ENCODE measurements at regions not wholly inside any gene's neighbourhood (a gene's known extent, or its start where the extent isn't known, plus 50 kb on each side); places are given as distances from the start of the nearest gene placed in this dataset.

GRCh38 chr5:133794771-133795415 lies 173.5 kb downstream of the C5orf15 start:
- DNase-seq: peak in 1 of 14 donors; percentile 21

- DNase-seq: no peak
Measured at GRCh38 chr5:133793756-133794465, 174.5 kb downstream of the C5orf15 start.

DNA sequence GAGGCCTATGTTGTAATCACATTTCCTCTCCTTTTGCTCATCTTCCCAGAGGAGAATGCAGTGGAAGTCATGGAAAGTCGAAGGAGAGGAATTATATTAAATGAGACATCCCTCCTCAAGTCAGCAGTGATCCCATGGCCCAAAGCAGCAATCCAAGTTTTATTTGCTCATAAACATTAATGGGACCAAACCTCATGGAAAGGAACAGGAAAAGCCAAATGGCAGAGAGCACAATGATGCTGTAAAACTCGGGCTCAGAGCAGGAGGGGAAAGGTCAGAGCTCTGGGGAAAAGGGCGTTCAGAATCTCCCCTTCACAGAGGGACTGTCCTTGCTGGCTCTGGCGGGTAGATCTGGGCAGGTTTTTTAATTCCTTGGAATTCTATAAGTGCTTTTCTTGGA lies 175.8 kb downstream of the C5orf15 start:
- DNase-seq: no peak

- DNase-seq: no peak
Measured at GRCh38 chr5:133792024-133792423, 176.4 kb downstream of the C5orf15 start.

DNA sequence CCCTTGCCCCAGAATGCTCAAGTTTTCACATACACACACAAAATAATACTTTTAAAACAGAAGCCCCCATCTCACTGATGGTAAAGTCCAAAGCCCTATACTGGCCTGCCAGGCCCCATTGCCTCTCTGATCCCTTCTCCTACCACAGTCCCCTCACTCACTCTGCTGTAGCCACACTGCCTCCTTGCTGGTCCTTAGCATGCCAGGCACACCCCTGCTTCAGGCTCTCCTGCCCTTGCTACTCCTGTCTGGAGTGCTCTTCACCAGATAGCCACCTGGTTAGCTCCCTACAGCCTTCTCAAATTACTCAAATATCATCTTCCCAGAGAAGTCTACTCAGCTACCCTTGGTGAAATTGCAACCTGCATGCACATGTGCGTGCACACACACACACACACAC lies 177.5 kb downstream of the C5orf15 start:
- no peak for DNase-seq

DNA sequence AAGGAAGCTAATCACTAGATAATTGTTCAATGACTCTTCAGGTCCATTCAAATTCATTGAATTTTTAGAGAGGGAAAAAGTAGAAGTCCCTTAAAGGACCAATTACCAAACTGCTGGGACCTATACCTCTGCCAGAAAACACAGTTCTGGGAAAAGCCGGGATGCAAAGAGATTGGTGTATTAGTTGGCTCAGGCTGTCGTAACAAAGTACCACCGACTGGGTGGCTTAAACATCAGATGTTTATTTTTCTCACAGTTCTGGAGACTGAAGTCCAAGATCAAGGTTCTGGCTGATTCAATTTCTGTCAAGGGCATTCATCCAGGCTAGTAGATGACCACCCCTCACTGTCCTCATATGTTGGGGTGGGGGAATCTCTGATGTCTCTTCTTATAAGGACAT lies 177.1 kb upstream of the FSTL4 start:
- no peak for DNase-seq

- no peak for DNase-seq
Measured at GRCh38 chr5:133788121-133788520, 175.8 kb upstream of the FSTL4 start.

GRCh38 chr5:133786420-133786819 lies 174.1 kb upstream of the FSTL4 start:
- no peak for DNase-seq

- no peak for DNase-seq
Measured at GRCh38 chr5:133785182-133785581, 172.8 kb upstream of the FSTL4 start.

DNA sequence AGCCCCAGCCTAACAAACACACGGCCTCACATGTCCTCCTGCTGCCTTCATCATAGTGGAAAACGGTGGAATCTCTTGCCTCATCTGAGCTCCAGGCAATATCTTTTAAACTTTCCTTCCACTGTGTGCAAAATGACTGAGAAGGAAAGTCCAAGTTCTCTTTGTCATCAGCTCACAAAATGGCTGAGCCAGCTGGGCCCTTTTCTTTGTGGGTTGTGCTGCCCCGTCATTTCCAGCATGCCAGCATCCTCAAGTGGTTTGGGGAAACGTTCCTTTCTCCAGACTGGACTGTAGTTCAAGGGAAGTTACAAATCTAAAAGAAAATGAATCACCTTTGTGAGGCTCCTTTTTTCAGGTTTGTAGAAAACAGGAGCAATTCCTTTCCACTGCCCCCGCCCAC lies 171.1 kb upstream of the FSTL4 start:
- no peak for DNase-seq

- DNase-seq: no peak
Measured at GRCh38 chr5:133782736-133783135, 170.4 kb upstream of the FSTL4 start.

GRCh38 chr5:133781436-133782225 lies 169.3 kb upstream of the FSTL4 start:
- DNase-seq: no peak

DNA sequence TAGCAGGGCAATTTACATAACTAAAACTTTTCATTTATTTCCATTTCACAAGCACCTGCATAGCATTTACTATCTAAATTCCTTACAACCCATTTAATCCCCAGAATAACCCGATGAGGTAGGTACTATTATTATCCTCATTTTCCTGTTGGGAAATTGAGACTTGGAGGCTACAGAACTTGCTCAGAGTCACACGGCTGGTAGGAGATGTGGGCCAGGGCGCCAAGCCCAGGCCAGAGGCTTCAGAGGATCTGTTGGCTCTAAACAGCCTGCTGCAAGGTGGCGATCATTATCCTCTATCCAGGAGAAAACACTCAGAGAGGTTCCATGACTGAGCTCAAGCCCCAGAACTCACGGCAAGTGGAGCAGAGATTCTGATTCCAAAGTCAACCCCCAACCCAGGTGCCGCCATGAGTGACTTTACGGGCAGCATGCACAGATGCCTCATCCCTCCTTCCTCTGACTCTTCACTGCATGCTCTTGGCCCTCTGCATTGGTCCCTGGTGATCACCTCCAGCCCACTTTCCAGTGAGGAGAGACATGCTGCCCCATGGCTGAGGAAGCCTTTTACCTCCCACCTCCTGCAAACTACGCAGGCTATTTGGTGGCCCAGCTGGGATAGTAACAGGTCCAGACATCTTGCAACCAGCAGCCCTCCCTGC lies 168.4 kb upstream of the FSTL4 start:
- no peak for DNase-seq

GRCh38 chr5:133779828-133780475 lies 167.6 kb upstream of the FSTL4 start:
- no peak for DNase-seq

GRCh38 chr5:133778636-133779035 lies 166.3 kb upstream of the FSTL4 start:
- DNase-seq: no peak

GRCh38 chr5:133777951-133778350 lies 165.6 kb upstream of the FSTL4 start:
- no peak for DNase-seq

GRCh38 chr5:133775584-133776304 lies 163.4 kb upstream of the FSTL4 start:
- DNase-seq: no peak

DNA sequence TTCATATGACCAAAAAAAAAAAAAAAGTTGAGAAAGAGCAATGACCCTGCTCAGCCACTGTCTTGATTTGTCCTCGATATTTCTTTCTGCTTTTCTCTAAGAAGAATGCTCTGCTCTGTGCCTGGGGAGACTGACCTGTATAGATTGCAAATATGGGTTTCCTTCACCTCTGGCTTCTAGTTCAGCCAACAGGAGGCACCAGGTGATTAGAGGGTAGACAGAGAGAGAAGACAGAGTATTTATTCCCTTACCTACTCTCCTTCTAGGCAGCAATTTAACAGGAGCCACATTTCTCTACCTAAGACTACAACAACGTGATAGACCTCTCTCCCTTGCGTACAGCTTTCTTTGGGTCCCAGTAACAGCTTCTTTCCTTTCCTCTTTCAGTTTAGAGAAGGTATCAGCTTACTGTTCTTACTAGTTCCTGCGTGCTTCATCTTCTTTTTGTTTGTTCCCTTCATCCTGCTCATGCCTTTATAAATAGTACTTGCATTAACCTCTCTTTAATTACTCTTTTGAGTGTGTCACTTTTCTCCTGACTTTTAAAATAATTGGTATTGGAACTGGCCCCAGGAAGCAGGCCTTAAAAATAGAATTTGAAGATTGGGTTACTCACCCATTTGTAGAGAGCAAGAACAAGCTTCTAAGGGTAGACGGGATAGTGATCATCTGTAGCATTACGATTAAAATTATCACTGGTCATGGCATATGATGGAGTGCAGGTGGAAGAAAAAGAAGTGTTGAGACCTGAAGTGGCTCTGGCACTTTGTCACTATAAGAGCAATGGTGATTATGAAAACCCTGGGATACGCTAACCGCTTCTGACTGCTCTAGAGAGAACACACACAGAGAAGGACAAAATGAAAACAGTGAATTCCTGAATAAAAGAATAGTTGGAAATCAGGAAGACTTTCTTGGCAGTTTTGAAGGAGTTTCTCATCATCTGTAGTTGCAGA lies 161.2 kb upstream of the FSTL4 start:
- DNase-seq: no peak

GRCh38 chr5:133769842-133770241 lies 157.5 kb upstream of the FSTL4 start:
- no peak for DNase-seq

DNA sequence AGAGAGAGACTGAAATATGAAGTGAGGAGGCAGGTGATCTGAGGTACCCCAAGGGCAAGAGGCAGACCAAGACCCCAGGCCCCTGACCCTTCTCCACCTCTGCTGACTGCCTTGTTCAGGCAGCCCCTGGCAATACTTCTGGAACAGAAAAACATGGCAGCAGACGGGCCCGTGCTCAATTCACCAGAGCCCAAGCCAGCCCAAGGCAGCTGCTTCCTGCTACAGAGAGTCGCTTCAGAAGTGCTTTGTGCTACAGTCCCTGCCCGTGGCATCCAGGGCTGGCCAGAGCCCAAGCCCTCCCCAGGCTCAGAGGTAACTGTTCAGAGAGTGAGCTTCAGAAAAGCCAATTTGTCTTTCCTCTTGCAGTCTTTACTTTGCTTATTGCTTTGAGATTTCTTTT lies 151.4 kb upstream of the FSTL4 start:
- peak in 2 of 14 donors; percentile 2 to 3 for DNase-seq

DNA sequence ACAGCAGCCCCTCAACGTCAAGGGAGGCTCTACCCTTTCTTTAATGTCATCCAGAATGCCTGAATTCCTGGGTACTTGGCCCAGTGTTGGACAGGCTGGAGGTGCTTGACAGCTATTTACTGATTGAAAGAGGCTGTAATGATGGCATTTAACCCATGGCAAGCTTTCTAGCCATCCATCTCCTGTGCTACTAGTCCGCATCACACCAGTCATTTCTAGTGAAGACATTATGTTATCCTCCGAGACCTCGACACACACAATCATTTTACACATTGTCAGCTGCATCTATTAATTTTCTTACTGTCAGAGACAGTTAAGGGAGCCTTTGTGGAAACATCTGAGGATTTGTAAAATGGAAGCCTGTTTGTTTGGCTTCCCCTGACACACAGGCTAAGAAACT lies 149.3 kb upstream of the FSTL4 start:
- DNase-seq: no peak

All from C1 segment of cervical spinal cord (tissue), 14 donors.